HCT116 (cell line): ENCODE measurements at regions not wholly inside any gene's neighbourhood (a gene's known extent, or its start where the extent isn't known, plus 50 kb on each side); places are given as distances from the start of the nearest gene placed in this dataset.

Source experiments
- ATAC-seq: fragments of 200-7000 bp; cut with Tn5 transposase; 2 replicates; pipeline ENCODE4 v1.9.1; 2020; ENCODE audit warnings: mild to moderate bottlenecking, moderate library complexity
- BruUV-seq: library from RNA; stranded (reverse); fragments of 400-500 nt; replicated peaks from 2 replicates; lab custom pipeline; 2021; lab: Mats Ljungman, UMichigan
- CTCF ChIA-PET: fragments of 300-600 bp; sonication (Branson Sonifier 250); formaldehyde crosslinking; loops from one replicate; lab custom pipeline; 2021; ENCODE audit warnings: antibody characterized with exemption; lab: Charles Lee
- POLR2A ChIA-PET: fragments of 300-600, 350-600 bp; sonication (Branson Sonifier 250); formaldehyde crosslinking; loops from one replicate; lab custom pipeline; 2021; ENCODE audit warnings: antibody characterized with exemption; lab: Charles Lee
- RAD21 ChIA-PET, 2 experiments: fragments of 300-600 bp; sonication (Branson Sonifier 250); formaldehyde crosslinking; loops; one replicate each; lab custom pipeline; 2023; ENCODE audit warnings: low total read pairs in 2 of 2; ENCODE audit not compliant: uncharacterized antibody in 2 of 2, unreplicated experiment in 2 of 2, low non-redundant PET in 1 of 2; lab: Charles Lee
- DNase-seq: peaks from one replicate; pipeline ENCODE4 v3.0.0-alpha.2; 2010; ENCODE audit warnings: low read depth, low spot score
- H2AFZ ChIP-seq: fragments of 200-600 bp; shearing (Covaris generic), sonication (generic); 2 replicates; pipeline ENCODE4 v1.6.1; 2017; ENCODE audit warnings: low read depth, mixed run types, mixed read lengths, antibody characterized with exemption, low read length; ENCODE audit not compliant: poor library complexity, severe bottlenecking
- H3K27ac ChIP-seq: 2 replicates; pipeline ENCODE4 v1.5.1; 2012; ENCODE audit warnings: low read depth, low read length
- H3K27me3 ChIP-seq: fragments of 200-600 bp; sonication (generic); 2 replicates; pipeline ENCODE4 v1.6.1; 2016; ENCODE audit warnings: mixed run types, low read length, mixed read lengths; ENCODE audit not compliant: insufficient read depth
- H3K36me3 ChIP-seq, 2 experiments: fragments of 200-500 bp in 1 of 2; fragments of 200-600 bp in 1 of 2; sonication (Bioruptor generic) in 1 of 2; sonication (generic) in 1 of 2; 2 replicates each; pipeline versions ENCODE4 v1.5.1 to v1.6.1; 2014 to 2016; ENCODE audit warnings: low read length in 2 of 2, inconsistent platforms in 1 of 2, mixed read lengths in 1 of 2, mixed run types in 1 of 2; ENCODE audit not compliant: insufficient read depth in 2 of 2, control insufficient read depth in 1 of 2
- H3K4me1 ChIP-seq, 2 experiments: fragments of 200-600 bp in 1 of 2; sonication (generic) in 1 of 2; 2 replicates each; pipeline versions ENCODE4 v1.5.1 to v1.6.1; 2012 to 2017; ENCODE audit warnings: low read length in 2 of 2, inconsistent platforms in 1 of 2, mild to moderate bottlenecking in 1 of 2, mixed read lengths in 1 of 2, mixed run types in 1 of 2, moderate library complexity in 1 of 2; ENCODE audit not compliant: insufficient read depth in 2 of 2, control insufficient read depth in 1 of 2
- H3K4me2 ChIP-seq: fragments of 200-600 bp; sonication (generic); 2 replicates; pipeline ENCODE4 v1.6.1; 2017; ENCODE audit warnings: mixed run types, low read length, mixed read lengths
- H3K4me3 ChIP-seq, 2 experiments: fragments of 200-600 bp in 1 of 2; sonication (generic) in 1 of 2; replicated peaks in 1 of 2; 2 replicates each; pipeline ENCODE4 v1.5.1; 2011 to 2016; ENCODE audit warnings: low read length in 2 of 2, control low read depth in 1 of 2, low read depth in 1 of 2, mild to moderate bottlenecking in 1 of 2, mixed read lengths in 1 of 2, mixed run types in 1 of 2
- H3K79me2 ChIP-seq: fragments of 200-600 bp; sonication (generic); 2 replicates; pipeline ENCODE4 v1.6.1; 2017; ENCODE audit warnings: mild to moderate bottlenecking, mixed run types, low read length, moderate library complexity, mixed read lengths; ENCODE audit not compliant: insufficient read depth
- H3K9ac ChIP-seq: fragments of 200-600 bp; sonication (generic); 2 replicates; pipeline ENCODE4 v1.6.1; 2016; ENCODE audit warnings: low read length, mixed read lengths
- H3K9me2 ChIP-seq: fragments of 200-600 bp; sonication (generic), shearing (Covaris generic); 2 replicates; pipeline ENCODE4 v1.6.1; 2017; ENCODE audit warnings: mixed run types, mild to moderate bottlenecking, moderate library complexity; ENCODE audit not compliant: insufficient read depth
- H3K9me3 ChIP-seq, 2 experiments: fragments of 200-500 bp in 1 of 2; fragments of 200-600 bp in 1 of 2; sonication (Bioruptor generic) in 1 of 2; sonication (generic) in 1 of 2; 2 replicates each; pipeline ENCODE4 v1.6.1; 2014 to 2017; ENCODE audit warnings: low read length in 2 of 2, mixed read lengths in 2 of 2, inconsistent platforms in 1 of 2, low read depth in 1 of 2, mild to moderate bottlenecking in 1 of 2, mixed run types in 1 of 2, moderate library complexity in 1 of 2; ENCODE audit not compliant: control insufficient read depth in 1 of 2, insufficient read depth in 1 of 2
- H4K20me1 ChIP-seq: fragments of 200-600 bp; sonication (generic), shearing (Covaris generic); 2 replicates; pipeline ENCODE4 v1.6.1; 2017; ENCODE audit warnings: mixed run types, mild to moderate bottlenecking, moderate library complexity; ENCODE audit not compliant: insufficient read depth
- EZH2 ChIP-seq: fragments of 200-600 bp; sonication (generic); IDR thresholded peaks from 2 replicates; pipeline ENCODE4 v1.6.1; 2017; ENCODE audit warnings: antibody characterized with exemption, mixed run types
- EZH2phosphoT487 ChIP-seq: fragments of 200-600 bp; IDR thresholded peaks from 2 replicates; pipeline ENCODE4 v1.6.1; 2018; ENCODE audit warnings: antibody characterized with exemption, borderline replicate concordance
- FOSL1 ChIP-seq: IDR thresholded peaks from 2 replicates; pipeline ENCODE4 v1.6.1; 2012; ENCODE audit warnings: low read depth
- JUND ChIP-seq: IDR thresholded peaks from 2 replicates; pipeline ENCODE4 v1.6.1; 2012
- POLR2A ChIP-seq: IDR thresholded peaks from 2 replicates; pipeline ENCODE4 v1.7.0; 2011; ENCODE audit warnings: borderline replicate concordance; ENCODE audit not compliant: insufficient read depth, insufficient read length; ENCODE audit errors: extremely low read depth
- SP1 ChIP-seq: IDR thresholded peaks from 2 replicates; pipeline ENCODE4 v1.6.1; 2012; ENCODE audit warnings: low read depth
- SRF ChIP-seq: IDR thresholded peaks from 2 replicates; pipeline ENCODE4 v1.6.1; 2012; ENCODE audit warnings: low read depth
- TCF7L2 ChIP-seq: IDR thresholded peaks from 2 replicates; pipeline ENCODE4 v1.7.0; 2011; ENCODE audit warnings: borderline replicate concordance, inconsistent platforms; ENCODE audit not compliant: insufficient read depth, insufficient read length; ENCODE audit errors: extremely low read depth
- ZFX ChIP-seq: fragments of 450-650 bp; IDR thresholded peaks from 2 replicates; pipeline ENCODE4 v1.6.1; 2017
- intact Hi-C: fragments of 100-400 bp; cut with micrococcal nuclease; formaldehyde crosslinking; loops from 2 replicates; pipeline ENCODE4 v1.10.0; 2022
- TF ChIP-seq, protein P1 (sequence below): IDR thresholded peaks from 2 replicates; pipeline ENCODE4 v1.6.1; 2012
- TF ChIP-seq, protein P2 (sequence below): IDR thresholded peaks from 2 replicates; pipeline ENCODE4 v1.6.1; 2012
- TF ChIP-seq, protein P3 (sequence below): IDR thresholded peaks from 2 replicates; pipeline ENCODE4 v1.6.1; 2011; ENCODE audit warnings: mild to moderate bottlenecking, low read length, moderate library complexity; ENCODE audit not compliant: insufficient replicate concordance; ENCODE audit errors: extremely low read depth

DNA sequence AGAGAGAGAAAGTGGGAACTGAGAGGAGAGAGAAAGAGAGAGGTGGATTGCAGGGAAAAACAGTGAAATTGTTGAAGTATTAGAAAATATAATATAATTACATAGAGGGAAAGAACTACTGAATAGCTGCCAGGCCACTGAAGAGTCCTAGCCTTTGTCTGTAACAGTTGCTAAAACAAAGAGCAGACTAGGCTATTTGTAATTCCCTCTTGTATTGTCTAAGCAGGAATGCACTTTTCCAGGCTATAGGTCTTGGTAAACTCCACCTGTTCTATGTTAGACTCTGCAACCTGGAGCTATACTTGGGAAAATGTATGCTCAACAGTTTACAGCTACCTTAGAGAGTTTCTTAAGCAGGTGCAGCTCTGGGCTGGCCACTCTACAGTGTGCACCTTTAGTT is 1063.3 kb downstream of the ADGRL3 start:
- no peak overlapping the region for H3K4me2 ChIP-seq
- no peaks in the 10 kb centered on the region for H3K4me1 ChIP-seq
- no peaks in the 10 kb centered on the region for H3K27me3 ChIP-seq
- intact Hi-C loops, result no loop called here
- no peak overlapping the region for H3K9ac ChIP-seq
- RAD21 ChIA-PET, result no interaction called here
- no TSS peak for BruUV-seq
- ATAC-seq (no peak), DNase-seq (no peak)
- TF ChIP-seq FOSL1 (no peak), SRF (no peak), SP1 (no peak), POLR2A (no peak), TCF7L2 (no peak), ZFX (no peak), JUND (no peak), EZH2 (no peak)
- TF ChIP-seq, protein P1, sequence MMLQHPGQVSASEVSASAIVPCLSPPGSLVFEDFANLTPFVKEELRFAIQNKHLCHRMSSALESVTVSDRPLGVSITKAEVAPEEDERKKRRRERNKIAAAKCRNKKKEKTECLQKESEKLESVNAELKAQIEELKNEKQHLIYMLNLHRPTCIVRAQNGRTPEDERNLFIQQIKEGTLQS, result no peak
- no peaks in the 10 kb centered on the region for H3K36me3 ChIP-seq
- no peaks in the 10 kb centered on the region for H3K79me2 ChIP-seq
- CTCF ChIA-PET, result no interaction called here
- no peaks in the 10 kb centered on the region for H3K9me2 ChIP-seq
- H2AFZ ChIP-seq, result no peak overlapping the region
- H3K9me3 ChIP-seq, result peaks cover 0 to 28% of the 10 kb centered on the region in 2 experiments; a peak in 2 of 4 replicates
- no peak overlapping the region for H3K4me3 ChIP-seq
- POLR2A ChIA-PET, result no interaction called here
- no peak overlapping the region for H3K27ac ChIP-seq
- H4K20me1 ChIP-seq, result no peaks in the 10 kb centered on the region

DNA sequence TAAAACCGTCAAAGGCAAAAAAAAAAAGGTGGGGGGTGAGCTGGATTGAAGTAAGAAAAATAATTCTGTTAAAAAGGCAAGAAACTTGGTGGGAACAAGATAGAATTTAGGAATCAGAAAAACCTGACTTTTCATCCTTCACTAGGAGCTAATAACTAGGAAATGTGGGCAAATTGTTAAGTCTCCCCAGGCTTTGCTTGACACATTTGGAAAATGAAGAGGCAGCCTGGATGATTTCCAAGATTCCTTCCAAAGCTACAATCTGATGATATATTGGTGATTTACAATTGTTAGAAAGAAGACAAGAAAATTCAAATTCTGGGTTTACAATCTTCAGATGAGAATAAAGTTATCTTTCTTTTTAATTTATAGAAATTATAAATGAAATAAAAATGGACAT is 1062.5 kb downstream of the ADGRL3 start:
- peaks cover 0 to 28% of the 10 kb centered on the region in 2 experiments; a peak in 2 of 4 replicates for H3K9me3 ChIP-seq
- ATAC-seq (no peak), DNase-seq (no peak)
- RAD21 ChIA-PET, result no interaction called here
- no peaks in the 10 kb centered on the region for H3K27me3 ChIP-seq
- no peaks in the 10 kb centered on the region for H3K79me2 ChIP-seq
- no TSS peak for BruUV-seq
- intact Hi-C loops, result no loop called here
- TF ChIP-seq EZH2phosphoT487 (no peak), SP1 (no peak), JUND (no peak)
- TF ChIP-seq, protein P2, sequence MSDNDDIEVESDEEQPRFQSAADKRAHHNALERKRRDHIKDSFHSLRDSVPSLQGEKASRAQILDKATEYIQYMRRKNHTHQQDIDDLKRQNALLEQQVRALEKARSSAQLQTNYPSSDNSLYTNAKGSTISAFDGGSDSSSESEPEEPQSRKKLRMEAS, result no peak
- TF ChIP-seq, protein P3, sequence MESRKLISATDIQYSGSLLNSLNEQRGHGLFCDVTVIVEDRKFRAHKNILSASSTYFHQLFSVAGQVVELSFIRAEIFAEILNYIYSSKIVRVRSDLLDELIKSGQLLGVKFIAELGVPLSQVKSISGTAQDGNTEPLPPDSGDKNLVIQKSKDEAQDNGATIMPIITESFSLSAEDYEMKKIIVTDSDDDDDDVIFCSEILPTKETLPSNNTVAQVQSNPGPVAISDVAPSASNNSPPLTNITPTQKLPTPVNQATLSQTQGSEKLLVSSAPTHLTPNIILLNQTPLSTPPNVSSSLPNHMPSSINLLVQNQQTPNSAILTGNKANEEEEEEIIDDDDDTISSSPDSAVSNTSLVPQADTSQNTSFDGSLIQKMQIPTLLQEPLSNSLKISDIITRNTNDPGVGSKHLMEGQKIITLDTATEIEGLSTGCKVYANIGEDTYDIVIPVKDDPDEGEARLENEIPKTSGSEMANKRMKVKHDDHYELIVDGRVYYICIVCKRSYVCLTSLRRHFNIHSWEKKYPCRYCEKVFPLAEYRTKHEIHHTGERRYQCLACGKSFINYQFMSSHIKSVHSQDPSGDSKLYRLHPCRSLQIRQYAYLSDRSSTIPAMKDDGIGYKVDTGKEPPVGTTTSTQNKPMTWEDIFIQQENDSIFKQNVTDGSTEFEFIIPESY, result no peak
- POLR2A ChIA-PET, result no interaction called here
- CTCF ChIA-PET, result no interaction called here
- no peak overlapping the region for H3K27ac ChIP-seq
- H3K9ac ChIP-seq, result no peak overlapping the region
- H3K36me3 ChIP-seq, result no peaks in the 10 kb centered on the region
- no peaks in the 10 kb centered on the region for H3K4me1 ChIP-seq
- no peaks in the 10 kb centered on the region for H3K9me2 ChIP-seq
- no peak overlapping the region for H2AFZ ChIP-seq
- no peak overlapping the region for H3K4me2 ChIP-seq
- no peak overlapping the region for H3K4me3 ChIP-seq
- no peaks in the 10 kb centered on the region for H4K20me1 ChIP-seq
